GM06990 (cell line): ENCODE measurements at regions not wholly inside any gene's neighbourhood (a gene's known extent, or its start where the extent isn't known, plus 50 kb on each side); places are given as distances from the start of the nearest gene placed in this dataset.

ENCODE experiments used
- DNase-seq: peaks from one replicate; pipeline ENCODE4 v3.0.0-alpha.2; 2011; ENCODE audit not compliant: insufficient read length; ENCODE audit errors: extremely low read depth
- H3K27me3 ChIP-seq: replicated peaks from 2 replicates; pipeline ENCODE4 v1.6.0; 2011; ENCODE audit warnings: low read length; ENCODE audit not compliant: control insufficient read depth, insufficient read depth
- H3K36me3 ChIP-seq: 2 replicates; pipeline ENCODE4 v1.5.1; 2011; ENCODE audit warnings: low read length; ENCODE audit not compliant: control insufficient read depth, insufficient read depth
- H3K4me3 ChIP-seq: replicated peaks from 2 replicates; pipeline ENCODE4 v1.5.1; 2011; ENCODE audit warnings: low read depth, mild to moderate bottlenecking, control low read depth, low read length
- CTCF ChIP-seq: IDR thresholded peaks from 2 replicates; pipeline ENCODE4 v1.5.1; 2011; ENCODE audit warnings: low read length, control low read depth, mild to moderate bottlenecking, inconsistent platforms; ENCODE audit not compliant: insufficient read depth, poor library complexity, severe bottlenecking

DNA sequence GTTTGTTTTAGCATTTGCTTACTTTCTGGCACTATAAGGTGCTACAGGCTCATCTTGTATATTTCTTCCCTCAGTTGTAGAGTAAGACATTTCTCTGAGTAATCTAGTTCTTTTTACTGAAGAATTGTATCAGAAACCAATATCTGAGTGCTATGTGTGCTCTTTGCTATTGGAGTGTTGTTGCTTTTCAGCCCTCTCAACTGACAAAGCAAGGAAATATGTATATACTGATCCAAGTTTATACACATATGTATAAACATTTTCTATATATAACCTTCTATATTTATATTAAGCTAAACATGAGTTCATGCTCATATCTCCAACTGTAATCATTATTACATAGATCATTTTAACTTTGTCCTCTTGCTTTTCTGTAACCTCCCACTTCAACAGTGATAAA lies 405.7 kb downstream of the RFPL4B start:
- Histone ChIP-seq H3K36me3 (no peaks in the 10 kb centered on the region), H3K4me3 (no peak overlapping the region), H3K27me3 (no peaks in the 10 kb centered on the region)
- DNase-seq = no peak
- TF ChIP-seq CTCF = no peak

DNA sequence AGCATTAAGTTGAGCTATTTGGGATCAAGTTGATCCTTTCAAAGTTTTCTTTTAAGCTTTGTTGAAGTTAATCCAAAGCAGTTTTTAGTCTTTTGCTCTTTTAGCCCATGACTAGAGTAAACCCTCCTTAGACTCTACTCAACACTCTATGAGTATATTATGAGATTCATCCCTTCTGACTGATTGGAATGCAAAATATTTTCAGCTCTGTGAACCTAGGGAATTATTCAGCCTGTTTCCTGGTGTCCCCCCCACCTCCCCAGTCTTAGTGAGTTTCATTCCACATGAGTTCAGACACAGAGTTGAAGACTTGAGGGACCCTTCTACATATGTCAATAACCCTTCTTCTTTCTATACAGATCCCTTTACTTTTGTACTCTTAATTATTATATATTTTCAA lies 413.7 kb downstream of the RFPL4B start:
- no peaks in the 10 kb centered on the region for H3K27me3 ChIP-seq
- H3K36me3 ChIP-seq = no peaks in the 10 kb centered on the region
- TF ChIP-seq CTCF = no peak
- no peak for DNase-seq
- H3K4me3 ChIP-seq = no peak overlapping the region

DNA sequence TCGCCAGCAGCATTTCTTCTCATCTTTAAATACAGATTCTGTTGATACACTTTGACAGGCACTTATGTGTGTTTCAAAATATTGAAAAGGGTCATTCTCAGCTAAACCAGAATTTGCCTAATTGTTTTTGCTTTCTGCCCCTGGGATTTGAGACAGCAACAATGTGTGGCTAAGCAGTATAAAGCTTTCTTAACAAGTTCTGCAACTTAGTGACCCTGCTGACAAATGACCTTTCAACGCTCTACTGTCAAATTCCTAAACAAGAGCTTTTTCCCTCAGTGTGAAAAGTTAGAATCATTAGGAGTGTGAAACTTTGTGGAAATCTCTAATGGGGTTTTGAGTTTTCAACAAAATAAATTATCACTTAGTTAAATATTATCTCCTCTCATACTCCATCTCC lies 414.6 kb downstream of the RFPL4B start:
- Histone ChIP-seq H3K27me3 (no peaks in the 10 kb centered on the region), H3K36me3 (no peaks in the 10 kb centered on the region), H3K4me3 (no peak overlapping the region)
- no peak for DNase-seq
- no peak for TF ChIP-seq CTCF

DNA sequence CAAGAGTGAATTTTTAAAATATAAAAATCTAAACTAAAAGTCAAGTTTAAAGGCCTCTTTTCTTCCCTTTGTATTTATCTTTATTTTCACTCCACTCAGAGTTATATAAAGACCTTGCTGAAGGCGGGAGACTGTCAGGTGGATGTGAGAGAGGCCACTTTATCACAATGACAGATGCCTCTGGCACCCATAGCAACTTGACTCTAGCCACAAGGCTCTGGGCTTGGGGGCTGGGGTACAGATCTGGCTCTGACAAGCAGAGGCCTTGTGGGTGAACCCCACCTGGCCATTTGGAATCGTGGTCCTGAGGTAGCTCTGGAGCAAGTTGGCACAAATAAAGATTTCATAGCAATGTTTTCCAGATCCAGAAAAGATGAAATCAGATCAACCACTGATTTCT lies 417.2 kb downstream of the RFPL4B start:
- H3K36me3 ChIP-seq = no peaks in the 10 kb centered on the region
- DNase-seq = no peak
- no peak for TF ChIP-seq CTCF
- H3K27me3 ChIP-seq = no peaks in the 10 kb centered on the region
- H3K4me3 ChIP-seq = no peak overlapping the region

- Histone ChIP-seq H3K27me3 (no peaks in the 10 kb centered on the region), H3K4me3 (no peak overlapping the region), H3K36me3 (no peaks in the 10 kb centered on the region)
- no peak for TF ChIP-seq CTCF
- DNase-seq = no peak
Observed at GRCh38 chr6:112770308-112770707, 423.2 kb downstream of the RFPL4B start.

DNA sequence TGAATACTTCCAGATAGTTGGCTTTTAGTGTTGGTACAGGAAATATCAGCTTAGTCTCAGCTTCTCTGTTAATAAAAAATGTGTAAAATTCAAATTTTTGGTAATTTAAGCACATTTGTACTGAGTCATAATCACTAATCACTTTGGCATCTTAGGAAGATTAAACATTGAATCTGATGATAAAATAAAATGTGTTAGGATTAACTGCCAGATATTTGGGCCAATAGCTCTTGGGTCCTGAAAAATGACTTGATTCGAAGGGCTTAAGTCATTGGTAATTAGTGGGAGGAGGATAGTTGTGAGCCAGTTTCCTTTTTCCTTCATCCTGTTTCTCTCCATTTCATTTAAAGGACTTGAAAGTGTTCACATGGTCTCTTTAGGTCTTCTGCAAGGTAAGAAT lies 426.1 kb downstream of the RFPL4B start:
- Histone ChIP-seq H3K27me3 (no peaks in the 10 kb centered on the region), H3K4me3 (no peak overlapping the region), H3K36me3 (no peaks in the 10 kb centered on the region)
- TF ChIP-seq CTCF = no peak
- DNase-seq = no peak
